Fibroblast of lung (primary cell): ENCODE measurements at regions not wholly inside any gene's neighbourhood (a gene's known extent, or its start where the extent isn't known, plus 50 kb on each side); places are given as distances from the start of the nearest gene placed in this dataset.

Experiments used
- DNase-seq, 2 donors: peaks; one replicate each; pipeline versions ENCODE4 v3.0.0 to v3.0.0-alpha.2; 2010; ENCODE audit warnings: low read depth in 2 of 2
- H2AFZ ChIP-seq: 2 replicates; pipeline ENCODE4 v1.5.1; 2012; ENCODE audit warnings: low read length, control low read depth, inconsistent platforms
- H3K27ac ChIP-seq: 2 replicates; pipeline ENCODE4 v1.5.1; 2011; ENCODE audit warnings: low read length, control low read depth; ENCODE audit not compliant: insufficient read depth
- H3K27me3 ChIP-seq: 2 replicates; pipeline ENCODE4 v1.5.1; 2011; ENCODE audit warnings: mild to moderate bottlenecking, low read length; ENCODE audit not compliant: control insufficient read depth, insufficient read depth
- H3K36me3 ChIP-seq: 2 replicates; pipeline ENCODE4 v1.5.1; 2011; ENCODE audit warnings: low read length; ENCODE audit not compliant: control insufficient read depth, insufficient read depth
- H3K4me1 ChIP-seq: 2 replicates; pipeline ENCODE4 v1.5.1; 2011; ENCODE audit warnings: low read length; ENCODE audit not compliant: control insufficient read depth, insufficient read depth; ENCODE audit errors: extremely low read depth
- H3K4me2 ChIP-seq: 2 replicates; pipeline ENCODE4 v1.5.1; 2011; ENCODE audit warnings: low read length, control low read depth; ENCODE audit not compliant: insufficient read depth; ENCODE audit errors: extremely low read depth
- H3K4me3 ChIP-seq, 4 experiments: fragments of 200-600 bp in 1 of 4; sonication (generic) in 1 of 4; replicated peaks in 1 of 4; 2 replicates each; pipeline ENCODE4 v1.5.1; 2011 to 2016; ENCODE audit warnings: low read length in 4 of 4, low read depth in 3 of 4, mild to moderate bottlenecking in 3 of 4, control low read depth in 2 of 4, inconsistent platforms in 1 of 4, mixed read lengths in 1 of 4; ENCODE audit not compliant: insufficient read depth in 1 of 4; ENCODE audit errors: control extremely low read depth in 1 of 4
- H3K79me2 ChIP-seq: 2 replicates; pipeline ENCODE4 v1.5.1; 2012; ENCODE audit warnings: mild to moderate bottlenecking, low read length, inconsistent platforms; ENCODE audit not compliant: control insufficient read depth, insufficient read depth
- H3K9ac ChIP-seq: 2 replicates; pipeline ENCODE4 v1.5.1; 2011; ENCODE audit warnings: mild to moderate bottlenecking, low read length, control low read depth; ENCODE audit not compliant: insufficient read depth
- H3K9me3 ChIP-seq: 2 replicates; pipeline ENCODE4 v1.5.1; 2012; ENCODE audit warnings: low read depth, low read length; ENCODE audit not compliant: control insufficient read depth, insufficient read depth
- H4K20me1 ChIP-seq: 2 replicates; pipeline ENCODE4 v1.5.1; 2011; ENCODE audit warnings: low read length; ENCODE audit not compliant: control insufficient read depth, insufficient read depth; ENCODE audit errors: extremely low read depth
- CTCF ChIP-seq, 2 donors: IDR thresholded peaks in 1 of 2; conservative IDR thresholded peaks in 1 of 2; 1 replicate in 1 of 2; 2 replicates in 1 of 2; pipeline ENCODE4 v1.5.1; 2011 to 2012; ENCODE audit warnings: low read length in 2 of 2, control low read depth in 1 of 2, inconsistent platforms in 1 of 2, low read depth in 1 of 2, mild to moderate bottlenecking in 1 of 2
- EZH2 ChIP-seq: IDR thresholded peaks from 2 replicates; pipeline ENCODE4 v1.5.1; 2012; ENCODE audit warnings: low read length, control low read depth, mild to moderate bottlenecking; ENCODE audit errors: missing control alignments

- no peaks in the 10 kb centered on the region for H4K20me1 ChIP-seq
- H3K4me2 ChIP-seq: no peak overlapping the region
- H2AFZ ChIP-seq: no peak overlapping the region
- no peak overlapping the region for H3K9ac ChIP-seq
- no peaks in the 10 kb centered on the region for H3K36me3 ChIP-seq
- TF ChIP-seq EZH2 (no peak), CTCF (conservative IDR thresholded peaks at IDR 0.05 in 1 of 2, IDR thresholded peaks at IDR 0.05 in 1 of 2; ENCODE audit: low read depth in 1 of 2, low read length in 2 of 2) (no peak)
- DNase-seq: no peak
- no peak overlapping the region for H3K4me3 ChIP-seq
- peaks cover 2% of the 10 kb centered on the region for H3K27me3 ChIP-seq
- no peak overlapping the region for H3K27ac ChIP-seq
- no peaks in the 10 kb centered on the region for H3K9me3 ChIP-seq
- no peaks in the 10 kb centered on the region for H3K79me2 ChIP-seq
- no peaks in the 10 kb centered on the region for H3K4me1 ChIP-seq
Measured at GRCh38 chr5:62043289-62044280, 262.4 kb upstream of the KIF2A start.

- Histone ChIP-seq H4K20me1 (no peaks in the 10 kb centered on the region), H3K36me3 (no peaks in the 10 kb centered on the region), H3K9ac (no peak overlapping the region), H3K4me3 (no peak overlapping the region), H3K79me2 (no peaks in the 10 kb centered on the region), H3K4me2 (no peak overlapping the region), H2AFZ (no peak overlapping the region), H3K27me3 (peaks cover 2% of the 10 kb centered on the region), H3K9me3 (no peaks in the 10 kb centered on the region), H3K27ac (no peak overlapping the region), H3K4me1 (no peaks in the 10 kb centered on the region)
- TF ChIP-seq EZH2: no peak
- TF ChIP-seq CTCF (conservative IDR thresholded peaks at IDR 0.05 in 1 of 2, IDR thresholded peaks at IDR 0.05 in 1 of 2; ENCODE audit: low read depth in 1 of 2, low read length in 2 of 2): no peak
- DNase-seq: no peak
Measured at GRCh38 chr5:62044989-62045388, 261.0 kb upstream of the KIF2A start.

GRCh38 chr5:62046191-62046590 is 259.8 kb upstream of the KIF2A start:
- Histone ChIP-seq H3K36me3 (no peaks in the 10 kb centered on the region), H3K27me3 (peaks cover 2% of the 10 kb centered on the region), H3K79me2 (no peaks in the 10 kb centered on the region), H2AFZ (no peak overlapping the region), H3K27ac (no peak overlapping the region), H3K4me3 (no peak overlapping the region), H3K4me2 (no peak overlapping the region), H4K20me1 (no peaks in the 10 kb centered on the region), H3K9me3 (no peaks in the 10 kb centered on the region), H3K4me1 (no peaks in the 10 kb centered on the region), H3K9ac (no peak overlapping the region)
- no peak for DNase-seq
- no peak for TF ChIP-seq CTCF (conservative IDR thresholded peaks at IDR 0.05 in 1 of 2, IDR thresholded peaks at IDR 0.05 in 1 of 2; ENCODE audit: low read depth in 1 of 2, low read length in 2 of 2)
- TF ChIP-seq EZH2: no peak
